ENCODE measurements at regions not wholly inside any gene's neighbourhood (a gene's known extent, or its start where the extent isn't known, plus 50 kb on each side); places are given as distances from the start of the nearest gene placed in this dataset.
A peak's percentile ranks its signal among the peaks of the same experiment; 100 is the strongest.

GRCh38 chr13:44819772-44820171 lies 169.5 kb downstream of the NUFIP1 start:
- peaks cover 37 to 59% of the 10 kb centered on the region in 2 experiments for H3K4me1 ChIP-seq (ENCODE audit: control insufficient read depth in 1 of 2, insufficient read depth in 2 of 2, low read length in 2 of 2)
- H3K4me2 ChIP-seq (ENCODE audit: low read length) = peak overlapping the region; percentile 55; the same call in 1 of the 2 replicates
- peak overlapping the region; percentile 65 for H2AFZ ChIP-seq (ENCODE audit: low read depth, low read length, poor library complexity, severe bottlenecking)
- no TSS peak for BruUV-seq (replicated peaks)
- TF ChIP-seq FOSL1 (IDR thresholded peaks at IDR 0.05; ENCODE audit: low read depth) (no peak), JUND (IDR thresholded peaks at IDR 0.05) (no peak), ZFX (IDR thresholded peaks at IDR 0.05) (no peak)
- RAD21 ChIA-PET (ENCODE audit: low non-redundant PET in 1 of 2, low total read pairs in 2 of 2, uncharacterized antibody in 2 of 2, unreplicated experiment in 2 of 2) = no interaction called here
- no peaks in the 10 kb centered on the region for H3K9me2 ChIP-seq (ENCODE audit: insufficient read depth)
- DNase-seq (ENCODE audit: low read depth, low spot score) = no peak
- H3K27me3 ChIP-seq (ENCODE audit: insufficient read depth, low read length) = no peaks in the 10 kb centered on the region
- no peak for ATAC-seq
- intact Hi-C loops (cut with micrococcal nuclease) = loop anchor here (5.0 kb wide), 1 partner anchor 242 kb away; the partner anchor contains the start of gene TSC22D1
- POLR2A ChIA-PET = interaction anchor here (5.4 kb wide), 1 partner anchor 127 kb away, joined by 43 read pairs; no protein-coding TSS in a partner anchor
- no peaks in the 10 kb centered on the region for H4K20me1 ChIP-seq (ENCODE audit: insufficient read depth)
- H3K4me3 ChIP-seq (replicated peaks in 1 of 2; ENCODE audit: low read depth in 1 of 2, low read length in 2 of 2) = no peak overlapping the region
- H3K79me2 ChIP-seq (ENCODE audit: insufficient read depth, low read length) = no peaks in the 10 kb centered on the region
- no peaks in the 10 kb centered on the region for H3K36me3 ChIP-seq (ENCODE audit: control insufficient read depth in 1 of 2, insufficient read depth in 2 of 2, low read length in 2 of 2)
- H3K9me3 ChIP-seq (ENCODE audit: control insufficient read depth in 1 of 2, insufficient read depth in 1 of 2, low read depth in 1 of 2, low read length in 2 of 2) = no peaks in the 10 kb centered on the region
- no peak overlapping the region for H3K9ac ChIP-seq (ENCODE audit: low read length)
- no peak overlapping the region for H3K27ac ChIP-seq (ENCODE audit: low read depth, low read length)
- CTCF ChIA-PET = interaction anchor here (2.0 to 4.2 kb wide), 2 partner anchors 81 to 337 kb away, joined by 6 to 39 read pairs; no protein-coding TSS in a partner anchor

GRCh38 chr13:44819245-44819644 lies 170.0 kb downstream of the NUFIP1 start:
- Histone ChIP-seq H2AFZ (ENCODE audit: low read depth, low read length, poor library complexity, severe bottlenecking) (peak overlapping the region; percentile 65), H3K9ac (ENCODE audit: low read length) (peak overlapping the region; percentile 30; the same call in 1 of the 2 replicates), H3K9me2 (ENCODE audit: insufficient read depth) (no peaks in the 10 kb centered on the region), H3K36me3 (ENCODE audit: control insufficient read depth in 1 of 2, insufficient read depth in 2 of 2, low read length in 2 of 2) (no peaks in the 10 kb centered on the region), H3K27ac (ENCODE audit: low read depth, low read length) (0 out of 2 replicates have a peak overlapping the region, but pooled peaks have one; percentile 10), H3K4me3 (replicated peaks in 1 of 2; ENCODE audit: low read depth in 1 of 2, low read length in 2 of 2) (peak overlapping the region in 1 of 2 experiments; percentile 21; a peak in 1 of 4 replicates), H4K20me1 (ENCODE audit: insufficient read depth) (no peaks in the 10 kb centered on the region), H3K4me1 (ENCODE audit: control insufficient read depth in 1 of 2, insufficient read depth in 2 of 2, low read length in 2 of 2) (peaks cover 37 to 54% of the 10 kb centered on the region in 2 experiments), H3K9me3 (ENCODE audit: control insufficient read depth in 1 of 2, insufficient read depth in 1 of 2, low read depth in 1 of 2, low read length in 2 of 2) (no peaks in the 10 kb centered on the region), H3K4me2 (ENCODE audit: low read length) (peak overlapping the region; percentile 55), H3K27me3 (ENCODE audit: insufficient read depth, low read length) (no peaks in the 10 kb centered on the region), H3K79me2 (ENCODE audit: insufficient read depth, low read length) (no peaks in the 10 kb centered on the region)
- intact Hi-C loops (cut with micrococcal nuclease) = loop anchor here (5.0 kb wide), 1 partner anchor 242 kb away; the partner anchor contains the start of gene TSC22D1
- ChIA-PET CTCF (interaction anchor here (0.8 to 4.2 kb wide), 5 partner anchors 81 to 347 kb away, joined by 3 to 39 read pairs (median 3); no protein-coding TSS in a partner anchor), POLR2A (interaction anchor here (2.8 to 5.4 kb wide), 2 partner anchors 106 to 126 kb away, joined by 12 to 43 read pairs; no protein-coding TSS in a partner anchor), RAD21 (ENCODE audit: low non-redundant PET in 1 of 2, low total read pairs in 2 of 2, uncharacterized antibody in 2 of 2, unreplicated experiment in 2 of 2) (no interaction called here)
- DNase-seq (ENCODE audit: low read depth, low spot score) (peak; percentile 85), ATAC-seq (peak; percentile 39)
- no TSS peak for BruUV-seq (replicated peaks)
- no peak for TF ChIP-seq EZH2 (IDR thresholded peaks at IDR 0.05)
- TF ChIP-seq MAX (IDR thresholded peaks at IDR 0.05) = peak; percentile 92
- no peak for TF ChIP-seq ELF1 (IDR thresholded peaks at IDR 0.05; ENCODE audit: borderline replicate concordance, low read depth)
- no peak for TF ChIP-seq SIN3A (IDR thresholded peaks at IDR 0.05; ENCODE audit: low read depth)
- TF ChIP-seq CBX3 (IDR thresholded peaks at IDR 0.05; ENCODE audit: low read depth) = peak; percentile 90
- peak; percentile 81 for TF ChIP-seq SRF (IDR thresholded peaks at IDR 0.05; ENCODE audit: low read depth)
- no peak for TF ChIP-seq YY1 (IDR thresholded peaks at IDR 0.05; ENCODE audit: extremely low read depth, insufficient replicate concordance, low read depth, low read length)
- peak; percentile 18 for TF ChIP-seq POLR2A (IDR thresholded peaks at IDR 0.05; ENCODE audit: borderline replicate concordance, extremely low read depth, insufficient read depth, insufficient read length)
- TF ChIP-seq FOSL1 (IDR thresholded peaks at IDR 0.05; ENCODE audit: low read depth) = peak; percentile 91
- TF ChIP-seq ZNF274 (IDR thresholded peaks at IDR 0.05; ENCODE audit: low read depth, low read length) = no peak
- no peak for TF ChIP-seq REST (IDR thresholded peaks at IDR 0.05; ENCODE audit: low read depth)
- no peak for TF ChIP-seq ZFX (IDR thresholded peaks at IDR 0.05)
- TF ChIP-seq SP1 (IDR thresholded peaks at IDR 0.05; ENCODE audit: low read depth) = peak; percentile 76
- 0 out of 2 replicates have a peak, but pooled peaks have one; percentile 36 for TF ChIP-seq CEBPB (IDR thresholded peaks at IDR 0.05; ENCODE audit: low read depth)
- peak; percentile 47; the same call in 1 of the 2 replicates for TF ChIP-seq POLR2AphosphoS5 (IDR thresholded peaks at IDR 0.05; ENCODE audit: low read depth, low read length)

Measured in HCT116 (cell line).